AG04449 (cell line): ENCODE measurements at regions not wholly inside any gene's neighbourhood (a gene's known extent, or its start where the extent isn't known, plus 50 kb on each side); places are given as distances from the start of the nearest gene placed in this dataset.

Experiments used
- CTCF ChIA-PET: fragments of 350-600 bp; formaldehyde crosslinking; extraction: SDS; loops from one replicate; lab custom pipeline; 2021; ENCODE audit warnings: antibody characterized with exemption; lab: Yijun Ruan, JAX
- POLR2A ChIA-PET: fragments of 400-600, 350-600 bp; formaldehyde crosslinking; extraction: SDS; loops from one replicate; lab custom pipeline; 2020; ENCODE audit warnings: antibody characterized with exemption, inconsistent platforms; lab: Yijun Ruan, JAX
- DNase-seq: peaks from one replicate; pipeline ENCODE4 v3.0.0-alpha.2; 2010; ENCODE audit warnings: low read depth, low spot score
- H3K4me3 ChIP-seq: 2 replicates; pipeline ENCODE4 v1.5.1; 2011; ENCODE audit warnings: low read depth, mild to moderate bottlenecking, control low read depth, low read length
- TF ChIP-seq, protein P1 (sequence below): IDR thresholded peaks from one replicate; pipeline ENCODE4 v1.5.1; 2011; ENCODE audit warnings: mild to moderate bottlenecking, moderate library complexity, low read length, control low read depth, inconsistent platforms; ENCODE audit not compliant: insufficient read depth; ENCODE audit errors: missing control alignments

GRCh38 chr10:77692782-77693181 is 55.2 kb upstream of the KCNMA1 start:
- CTCF ChIA-PET = interaction anchor here (0.8 to 11.1 kb wide), 13 partner anchors 9 to 528 kb away, joined by 3 to 146 read pairs (median 4); no protein-coding TSS in a partner anchor
- H3K4me3 ChIP-seq = no peak overlapping the region
- TF ChIP-seq, protein P1, sequence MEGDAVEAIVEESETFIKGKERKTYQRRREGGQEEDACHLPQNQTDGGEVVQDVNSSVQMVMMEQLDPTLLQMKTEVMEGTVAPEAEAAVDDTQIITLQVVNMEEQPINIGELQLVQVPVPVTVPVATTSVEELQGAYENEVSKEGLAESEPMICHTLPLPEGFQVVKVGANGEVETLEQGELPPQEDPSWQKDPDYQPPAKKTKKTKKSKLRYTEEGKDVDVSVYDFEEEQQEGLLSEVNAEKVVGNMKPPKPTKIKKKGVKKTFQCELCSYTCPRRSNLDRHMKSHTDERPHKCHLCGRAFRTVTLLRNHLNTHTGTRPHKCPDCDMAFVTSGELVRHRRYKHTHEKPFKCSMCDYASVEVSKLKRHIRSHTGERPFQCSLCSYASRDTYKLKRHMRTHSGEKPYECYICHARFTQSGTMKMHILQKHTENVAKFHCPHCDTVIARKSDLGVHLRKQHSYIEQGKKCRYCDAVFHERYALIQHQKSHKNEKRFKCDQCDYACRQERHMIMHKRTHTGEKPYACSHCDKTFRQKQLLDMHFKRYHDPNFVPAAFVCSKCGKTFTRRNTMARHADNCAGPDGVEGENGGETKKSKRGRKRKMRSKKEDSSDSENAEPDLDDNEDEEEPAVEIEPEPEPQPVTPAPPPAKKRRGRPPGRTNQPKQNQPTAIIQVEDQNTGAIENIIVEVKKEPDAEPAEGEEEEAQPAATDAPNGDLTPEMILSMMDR = peak; percentile 5
- POLR2A ChIA-PET = interaction anchor here (0.6 kb wide), 2 partner anchors 226 to 378 kb away, joined by 3 read pairs; no protein-coding TSS in a partner anchor
- DNase-seq = peak; percentile 38

- ChIA-PET POLR2A (no interaction called here), CTCF (interaction anchor here (0.9 to 3.0 kb wide), 5 partner anchors 9 to 515 kb away, joined by 3 to 22 read pairs (median 4); no protein-coding TSS in a partner anchor)
- no peak for DNase-seq
- TF ChIP-seq, protein P1 = no peak
- H3K4me3 ChIP-seq = no peak overlapping the region
Observed at GRCh38 chr10:77689339-77689738, 51.7 kb upstream of the KCNMA1 start.

GRCh38 chr10:77687621-77688020 is 50.0 kb upstream of the KCNMA1 start:
- ChIA-PET POLR2A (no interaction called here), CTCF (interaction anchor here (2.7 kb wide), 1 partner anchor 24 kb away, joined by 10 read pairs; no protein-coding TSS in a partner anchor)

More at GRCh38 chr10:77687621-77688020, 50.0 kb upstream of the KCNMA1 start:
- H3K4me3 ChIP-seq = no peak overlapping the region
- TF ChIP-seq, protein P1 = no peak
- DNase-seq = no peak
